Thymus (tissue), 11 donors: ENCODE measurements at regions not wholly inside any gene's neighbourhood (a gene's known extent, or its start where the extent isn't known, plus 50 kb on each side); places are given as distances from the start of the nearest gene placed in this dataset.

ENCODE experiments used
- DNase-seq, 9 donors: peaks; one replicate each; pipeline ENCODE4 v3.0.0-alpha.2; 2013; ENCODE audit warnings: low spot score in 9 of 9, low read depth in 6 of 9, missing footprints in 1 of 9
- H3K27ac ChIP-seq, 2 donors: one replicate each; pipeline ENCODE4 v1.5.1; 2013; ENCODE audit warnings: control low read depth in 1 of 2, low read depth in 1 of 2, low read length in 1 of 2, mild to moderate bottlenecking in 1 of 2, moderate library complexity in 1 of 2
- H3K27me3 ChIP-seq, 2 donors: one replicate each; pipeline ENCODE4 v1.5.1; 2013; ENCODE audit warnings: low read length in 1 of 2; ENCODE audit not compliant: control insufficient read depth in 2 of 2, insufficient read depth in 1 of 2
- H3K36me3 ChIP-seq, 2 donors: one replicate each; pipeline ENCODE4 v1.5.1; 2013; ENCODE audit warnings: low read length in 1 of 2, mild to moderate bottlenecking in 1 of 2, moderate library complexity in 1 of 2; ENCODE audit not compliant: control insufficient read depth in 2 of 2, insufficient read depth in 2 of 2
- H3K4me1 ChIP-seq, 2 donors: one replicate each; pipeline ENCODE4 v1.5.1; 2013; ENCODE audit warnings: low read length in 2 of 2; ENCODE audit not compliant: control insufficient read depth in 2 of 2, insufficient read depth in 2 of 2
- H3K4me3 ChIP-seq, 2 donors: one replicate each; pipeline ENCODE4 v1.5.1; 2013; ENCODE audit warnings: low read length in 2 of 2, control low read depth in 1 of 2, mild to moderate bottlenecking in 1 of 2
- H3K9me3 ChIP-seq, 2 donors: one replicate each; pipeline ENCODE4 v1.5.1; 2013; ENCODE audit warnings: low read length in 1 of 2, mild to moderate bottlenecking in 1 of 2; ENCODE audit not compliant: control insufficient read depth in 2 of 2, insufficient read depth in 1 of 2
- WGBS: extraction: QIAGEN DNeasy Blood & Tissue Kit; methylation state at CpG from one replicate; pipeline ENCODE4 v1.1.7; 2013; 5-methylcytosine and 5-hydroxymethylcytosine counted together
- donor health status: healthy.

DNA sequence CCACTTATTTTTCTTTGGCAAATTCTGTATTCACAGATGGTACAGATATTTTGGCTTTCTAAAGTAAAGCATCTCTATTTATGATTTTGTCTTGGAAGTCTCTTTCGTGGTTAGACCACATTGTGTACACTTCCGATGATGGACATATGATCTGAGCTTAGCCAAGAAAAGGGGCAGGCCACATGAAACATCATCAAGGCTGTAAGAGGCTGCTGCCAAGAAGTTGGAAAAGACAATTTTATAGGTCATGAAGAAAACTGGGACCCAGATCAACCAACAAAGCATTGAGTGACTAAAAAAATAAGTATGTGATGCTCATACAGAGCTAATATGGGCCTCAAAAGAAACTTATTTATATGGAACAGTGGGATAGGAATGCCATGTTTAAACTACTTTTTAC, 266.4 kb downstream of the HAO1 start:
- Histone ChIP-seq H3K36me3 (no peaks in the 10 kb centered on the region), H3K9me3 (no peaks in the 10 kb centered on the region), H3K4me1 (no peaks in the 10 kb centered on the region), H3K27ac (no peak overlapping the region), H3K27me3 (no peaks in the 10 kb centered on the region), H3K4me3 (no peak overlapping the region)
- 89% methylated on average over 2 of the region's 2 CpGs for WGBS
- DNase-seq, result no peak

DNA sequence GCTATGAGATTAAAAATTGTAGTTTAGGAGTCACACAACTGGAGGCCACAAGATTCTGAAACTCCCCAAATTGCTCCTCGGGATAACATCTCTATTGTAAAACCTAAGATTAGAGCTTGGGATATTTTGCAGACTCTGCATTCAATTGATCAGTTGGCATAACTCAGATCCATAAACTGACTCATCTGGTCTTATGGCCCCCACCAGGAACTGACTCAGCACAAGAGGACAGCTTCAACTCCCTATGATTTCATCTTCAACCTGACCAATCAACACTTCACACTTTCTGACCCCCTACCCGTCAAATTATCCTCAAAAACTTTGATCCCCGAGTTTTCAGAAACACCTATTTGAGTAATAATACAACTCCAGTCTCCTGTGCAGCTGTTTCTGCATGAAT, 257.3 kb downstream of the HAO1 start:
- Histone ChIP-seq H3K4me1 (no peaks in the 10 kb centered on the region), H3K9me3 (no peaks in the 10 kb centered on the region), H3K27me3 (no peaks in the 10 kb centered on the region), H3K36me3 (no peaks in the 10 kb centered on the region), H3K27ac (no peak overlapping the region), H3K4me3 (no peak overlapping the region)
- no peak for DNase-seq
- WGBS, result 94% methylated on average over 3 of the region's 3 CpGs

DNA sequence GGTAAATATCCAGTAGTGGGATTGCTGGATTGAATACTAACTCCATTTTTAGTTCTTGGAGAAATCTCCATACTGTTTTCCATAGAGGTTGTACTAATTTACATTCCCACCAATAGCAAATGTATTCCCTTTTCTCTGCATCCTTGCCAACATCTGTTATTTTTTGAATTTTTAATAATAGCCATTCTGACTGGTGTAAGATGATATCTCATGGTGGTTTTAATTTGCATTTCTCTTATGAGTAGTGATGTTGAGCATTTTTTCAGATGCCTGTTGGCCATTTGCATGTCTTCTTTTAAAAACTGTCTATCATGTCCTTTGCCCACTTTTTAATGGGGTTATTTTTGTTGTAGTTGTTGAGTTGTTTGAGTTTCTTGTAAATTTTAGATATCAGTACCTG, 253.2 kb downstream of the HAO1 start:
- no peak overlapping the region for H3K27ac ChIP-seq
- no peak for DNase-seq
- no peaks in the 10 kb centered on the region for H3K9me3 ChIP-seq
- H3K4me3 ChIP-seq, result no peak overlapping the region
- no peaks in the 10 kb centered on the region for H3K27me3 ChIP-seq
- no peaks in the 10 kb centered on the region for H3K36me3 ChIP-seq
- no peaks in the 10 kb centered on the region for H3K4me1 ChIP-seq

DNA sequence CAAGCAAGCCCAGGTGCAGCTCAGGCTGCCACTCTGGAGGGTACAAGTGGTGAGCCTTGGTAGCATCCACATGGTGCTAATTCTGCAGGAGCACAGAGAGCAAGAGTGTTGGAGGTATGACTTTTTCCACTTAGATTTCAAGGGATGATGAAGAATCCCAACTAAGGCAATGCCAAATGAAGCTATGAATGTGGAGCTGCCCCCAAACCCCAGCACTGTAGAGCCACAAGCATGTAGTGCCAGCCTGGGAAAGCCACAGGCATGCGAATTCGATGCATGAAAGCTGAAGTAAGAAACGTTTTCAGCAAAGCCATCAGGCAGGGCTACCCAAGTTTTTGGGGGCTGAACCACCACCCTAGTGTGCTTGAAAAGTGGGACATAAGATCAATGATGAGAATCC, 251.1 kb downstream of the HAO1 start:
- Histone ChIP-seq H3K9me3 (no peaks in the 10 kb centered on the region), H3K36me3 (no peaks in the 10 kb centered on the region), H3K4me3 (no peak overlapping the region), H3K4me1 (no peaks in the 10 kb centered on the region), H3K27ac (no peak overlapping the region), H3K27me3 (no peaks in the 10 kb centered on the region)
- no peak for DNase-seq
- WGBS, result 95% methylated on average over 3 of the region's 3 CpGs

- 87% methylated on average over 4 of the region's 4 CpGs for WGBS
- Histone ChIP-seq H3K4me3 (no peak overlapping the region), H3K4me1 (no peaks in the 10 kb centered on the region), H3K27ac (no peak overlapping the region), H3K9me3 (no peaks in the 10 kb centered on the region), H3K27me3 (no peaks in the 10 kb centered on the region), H3K36me3 (no peaks in the 10 kb centered on the region)
- DNase-seq, result no peak
These were observed 248.5 kb downstream of the HAO1 start for GRCh38 chr20:7691647-7692269.

GRCh38 chr20:7692478-7692877, 247.8 kb downstream of the HAO1 start:
- Histone ChIP-seq H3K36me3 (no peaks in the 10 kb centered on the region), H3K27me3 (no peaks in the 10 kb centered on the region), H3K4me1 (no peaks in the 10 kb centered on the region), H3K4me3 (no peak overlapping the region), H3K27ac (no peak overlapping the region), H3K9me3 (no peaks in the 10 kb centered on the region)
- 69% methylated on average over 1 of the region's 1 CpG for WGBS
- DNase-seq, result no peak

GRCh38 chr20:7693761-7694160, 246.5 kb downstream of the HAO1 start:
- Histone ChIP-seq H3K9me3 (no peaks in the 10 kb centered on the region), H3K27me3 (no peaks in the 10 kb centered on the region), H3K4me1 (no peaks in the 10 kb centered on the region), H3K27ac (no peak overlapping the region), H3K36me3 (no peaks in the 10 kb centered on the region), H3K4me3 (no peak overlapping the region)
- DNase-seq, result no peak

- WGBS, result 88% methylated on average over 5 of the region's 5 CpGs
- DNase-seq, result no peak
- Histone ChIP-seq H3K27me3 (no peaks in the 10 kb centered on the region), H3K27ac (no peak overlapping the region), H3K4me3 (no peak overlapping the region), H3K4me1 (no peaks in the 10 kb centered on the region), H3K36me3 (no peaks in the 10 kb centered on the region), H3K9me3 (no peaks in the 10 kb centered on the region)
These were observed 245.2 kb downstream of the HAO1 start for GRCh38 chr20:7695051-7695495.

DNA sequence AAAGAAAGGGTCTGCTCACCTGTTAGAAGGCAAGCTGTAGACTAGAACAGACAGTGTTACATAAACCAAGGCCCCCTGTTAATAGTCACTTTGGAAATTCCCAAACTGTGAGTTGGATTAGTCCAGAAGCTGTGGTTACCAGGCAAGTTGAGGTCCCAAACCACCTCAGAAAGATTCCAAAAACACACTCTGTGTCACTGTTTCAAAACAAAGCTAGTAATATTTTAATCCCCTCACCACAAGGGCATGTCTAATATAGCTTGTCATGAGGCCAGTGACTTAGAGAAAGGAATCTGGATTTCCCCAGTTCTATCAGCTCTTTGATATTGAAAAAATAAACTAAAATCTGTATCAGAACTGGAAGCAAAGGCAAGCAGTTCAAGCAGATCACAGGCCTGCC, 244.6 kb downstream of the HAO1 start:
- H3K27me3 ChIP-seq, result no peaks in the 10 kb centered on the region
- H3K4me3 ChIP-seq, result no peak overlapping the region
- H3K36me3 ChIP-seq, result no peaks in the 10 kb centered on the region
- no peaks in the 10 kb centered on the region for H3K4me1 ChIP-seq
- no peak for DNase-seq
- no peaks in the 10 kb centered on the region for H3K9me3 ChIP-seq
- no peak overlapping the region for H3K27ac ChIP-seq

GRCh38 chr20:7696311-7696710, 243.9 kb downstream of the HAO1 start:
- no peak overlapping the region for H3K27ac ChIP-seq
- no peak for DNase-seq
- H3K9me3 ChIP-seq, result no peaks in the 10 kb centered on the region
- no peaks in the 10 kb centered on the region for H3K4me1 ChIP-seq
- WGBS, result 74% methylated on average over 1 of the region's 1 CpG
- H3K36me3 ChIP-seq, result no peaks in the 10 kb centered on the region
- no peaks in the 10 kb centered on the region for H3K27me3 ChIP-seq
- no peak overlapping the region for H3K4me3 ChIP-seq
